Cardiac fibroblast (primary cell): ENCODE measurements at regions not wholly inside any gene's neighbourhood (a gene's known extent, or its start where the extent isn't known, plus 50 kb on each side); places are given as distances from the start of the nearest gene placed in this dataset.

ENCODE experiments used
- DNase-seq, 2 donors: peaks; one replicate each; pipeline versions ENCODE4 v3.0.0 to v3.0.0-alpha.2; 2010; ENCODE audit warnings: low read depth in 2 of 2
- H3K4me3 ChIP-seq, 2 donors: replicated peaks in 1 of 2; 1 replicate in 1 of 2; 2 replicates in 1 of 2; pipeline ENCODE4 v1.5.1; 2011; ENCODE audit warnings: low read depth in 2 of 2, low read length in 2 of 2, mild to moderate bottlenecking in 2 of 2, moderate library complexity in 1 of 2
- CTCF ChIP-seq: IDR thresholded peaks from one replicate; pipeline ENCODE4 v1.5.1; 2011; ENCODE audit warnings: low read depth, mild to moderate bottlenecking, low read length, inconsistent platforms

GRCh38 chr2:120520929-120521912 lies 175.3 kb downstream of the INHBB start:
- no peak overlapping the region for H3K4me3 ChIP-seq
- peak; percentile 47 to 55 for DNase-seq
- peak; percentile 98 for TF ChIP-seq CTCF

GRCh38 chr2:120522151-120522751 lies 176.3 kb downstream of the INHBB start:
- DNase-seq = peak; percentile 49 to 80
- no peak for TF ChIP-seq CTCF
- no peak overlapping the region for H3K4me3 ChIP-seq

- TF ChIP-seq CTCF = no peak
- no peak overlapping the region for H3K4me3 ChIP-seq
- no peak for DNase-seq
Measured at GRCh38 chr2:120523766-120524165, 177.8 kb downstream of the INHBB start.

GRCh38 chr2:120524174-120524573 lies 178.2 kb downstream of the INHBB start:
- DNase-seq = no peak
- TF ChIP-seq CTCF = no peak

GRCh38 chr2:120525056-120526046 lies 179.4 kb downstream of the INHBB start:
- H3K4me3 ChIP-seq = no peak overlapping the region
- DNase-seq = peak in 1 of 2 donors; percentile 35
- no peak for TF ChIP-seq CTCF

More at GRCh38 chr2:120524174-120524573, 178.2 kb downstream of the INHBB start:
- H3K4me3 ChIP-seq = no peak overlapping the region

- TF ChIP-seq CTCF = no peak
- DNase-seq = no peak
- H3K4me3 ChIP-seq = no peak overlapping the region
Measured at GRCh38 chr2:120526047-120526562, 180.2 kb downstream of the INHBB start.
